Heart left ventricle (tissue), 16 donors: ENCODE measurements at regions not wholly inside any gene's neighbourhood (a gene's known extent, or its start where the extent isn't known, plus 50 kb on each side); places are given as distances from the start of the nearest gene placed in this dataset.

Source experiments
- ATAC-seq, 4 donors: fragments of 200-7000 bp; cut with Tn5 transposase; one replicate each; pipeline ENCODE4 v1.9.1; 2020 to 2022; ENCODE audit warnings: moderate library complexity in 4 of 4, mild to moderate bottlenecking in 3 of 4, moderate number of reproducible peaks in 1 of 4
- DNase-seq, 5 donors: peaks; one replicate each; pipeline ENCODE4 v3.0.0-alpha.2; 2020
- H3K27ac ChIP-seq, 12 donors: fragments of 200-600 bp; sonication (generic) in 4 of 12; one replicate each; pipeline versions ENCODE4 v1.5.0 to v1.8.0; 2016 to 2022; ENCODE audit warnings: mild to moderate bottlenecking in 2 of 12
- H3K27me3 ChIP-seq, 9 donors: fragments of 200-600 bp; sonication (generic) in 2 of 9; one replicate each; pipeline versions ENCODE4 v1.5.1 to v1.8.0; 2016 to 2022; ENCODE audit warnings: mild to moderate bottlenecking in 3 of 9
- H3K36me3 ChIP-seq, 9 donors: fragments of 200-600 bp; sonication (generic) in 2 of 9; one replicate each; pipeline versions ENCODE4 v1.5.0 to v1.8.0; 2018 to 2022; ENCODE audit warnings: mild to moderate bottlenecking in 2 of 9
- H3K4me1 ChIP-seq, 12 donors: fragments of 200-600 bp; sonication (generic) in 4 of 12; one replicate each; pipeline versions ENCODE4 v1.5.0 to v1.8.0; 2016 to 2022; ENCODE audit warnings: mild to moderate bottlenecking in 3 of 12
- H3K4me3 ChIP-seq, 12 donors: fragments of 200-600 bp; sonication (generic) in 4 of 12; one replicate each; pipeline versions ENCODE4 v1.5.0 to v1.8.0; 2017 to 2022; ENCODE audit warnings: mild to moderate bottlenecking in 9 of 12, moderate library complexity in 4 of 12
- H3K9me3 ChIP-seq, 12 donors: fragments of 200-600 bp; sonication (generic) in 4 of 12; one replicate each; pipeline versions ENCODE4 v1.5.0 to v1.8.0; 2016 to 2022; ENCODE audit warnings: mild to moderate bottlenecking in 1 of 12
- CTCF ChIP-seq, 12 donors: fragments of 200-600 bp; sonication (generic) in 4 of 12; IDR thresholded peaks; one replicate each; pipeline versions ENCODE4 v1.5.0 to v1.8.0; 2018 to 2022; ENCODE audit warnings: antibody characterized with exemption in 12 of 12, mild to moderate bottlenecking in 5 of 12
- POLR2A ChIP-seq, 2 donors: fragments of 450-650 bp; IDR thresholded peaks; one replicate each; pipeline ENCODE4 v1.6.1; 2017; ENCODE audit warnings: antibody characterized with exemption in 2 of 2, mild to moderate bottlenecking in 2 of 2, moderate library complexity in 2 of 2
- WGBS, 4 donors: extraction: QIAGEN DNeasy Blood & Tissue Kit in 2 of 4; methylation state at CpG; one replicate each; pipeline versions ENCODE4 v1.1.5 to v1.1.7; 2013 to 2018; 5-methylcytosine and 5-hydroxymethylcytosine counted together
- intact Hi-C, 10 donors: fragments of 100-400 bp; cut with DNase I; formaldehyde crosslinking; loops; one replicate each; pipeline versions ENCODE4 v1.11.1 to v1.14.2; 2022
- donor health status: ischemic (EF 13 %, LVEDD 7.1; RV severe dilation, severe dysfunction).
- donor health status: healthy with polysubstance abuse.
- donor health status: DM: no; HTN: yes; CAD: no.
- donor health status: DM: no; HTN: no; CAD: no.
- donor health status: ischemic (EF 25% LVEDD 6.9; RV normal size, moderate dysfunction).
- donor health status: ischemic (EF 25% LVEDD 5.7; RV mildly dilated, moderate dysfunction).
- donor health status: healthy.
- donor health status: DM: yes; HTN: yes; CAD: no.
- donor health status: ischemic (EF 35%, LVEDD 5.7; RV mildly dilated, moderate dysfunction).
- donor health status: nonischemic (EF 11% LVEDD 7.7; RV severe dilation, severe dysfunction).
- donor health status: DM: yes; HTN: yes; CAD: no.
- donor health status: PGD.
- donor health status: ischemic (EF 29% LVEDD 5.4; RV normal size, mild dysfunction).
- donor health status: nonischemic (EF 23%, LVEDD 6.1; RV moderate dilation, normal function).

GRCh38 chr6:128731249-128732165 lies 151.4 kb upstream of the LAMA2 start:
- Histone ChIP-seq H3K4me1 (peaks cover 0 to 10% (median 0%) of the 10 kb centered on the region in 12 donors), H3K27ac (peak overlapping the region in 4 of 12 donors; percentile 6 to 49 (median 22)), H3K4me3 (no peak overlapping the region), H3K36me3 (no peaks in the 10 kb centered on the region), H3K9me3 (no peaks in the 10 kb centered on the region), H3K27me3 (no peaks in the 10 kb centered on the region)
- TF ChIP-seq POLR2A (IDR thresholded peaks at IDR 0.05) (no peak), CTCF (IDR thresholded peaks at IDR 0.05) (peak; percentile 44 to 75 (median 60))
- intact Hi-C loops, result loop anchor here in 8 of 10 donors (1.0 to 10.0 kb wide), 6 partner anchors 213 to 997 kb away; no protein-coding TSS in a partner anchor
- DNase-seq (peak in 1 of 5 donors; percentile 19), ATAC-seq (peak; percentile 67 to 85 (median 80))
- 61 to 69% (median 65%) methylated on average over 2 of the region's 2 CpGs for WGBS, 4 donors

GRCh38 chr6:128727500-128727899 lies 155.4 kb upstream of the LAMA2 start:
- Histone ChIP-seq H3K4me3 (no peak overlapping the region), H3K27ac (no peak overlapping the region), H3K9me3 (no peaks in the 10 kb centered on the region), H3K27me3 (no peaks in the 10 kb centered on the region), H3K4me1 (peaks cover 0 to 10% (median 0%) of the 10 kb centered on the region in 12 donors), H3K36me3 (no peaks in the 10 kb centered on the region)
- intact Hi-C loops, result loop anchor here in 8 of 10 donors (5.0 to 10.0 kb wide), 8 partner anchors 203 to 990 kb away; partner anchors contain the start of gene PTPRK (in 5 of the 8)
- no peak for ATAC-seq
- WGBS, 4 donors, result 74 to 86% (median 81%) methylated on average over 2 of the region's 2 CpGs
- TF ChIP-seq POLR2A (IDR thresholded peaks at IDR 0.05) (no peak), CTCF (IDR thresholded peaks at IDR 0.05) (no peak)
- no peak for DNase-seq

- ATAC-seq, result no peak
- no peak overlapping the region for H3K27ac ChIP-seq
- intact Hi-C loops, result loop anchor here in 8 of 10 donors (5.0 to 10.0 kb wide), 8 partner anchors 201 to 988 kb away; partner anchors contain the start of gene PTPRK (in 5 of the 8)
- H3K4me1 ChIP-seq, result peaks cover 0 to 6% (median 0%) of the 10 kb centered on the region in 12 donors
- WGBS, 4 donors, result 38 to 47% (median 39%) methylated on average over 3 of the region's 3 CpGs
- no peaks in the 10 kb centered on the region for H3K27me3 ChIP-seq
- TF ChIP-seq CTCF (IDR thresholded peaks at IDR 0.05) (peak; percentile 43 to 77 (median 62)), POLR2A (IDR thresholded peaks at IDR 0.05) (no peak)
- H3K36me3 ChIP-seq, result no peaks in the 10 kb centered on the region
- H3K9me3 ChIP-seq, result no peaks in the 10 kb centered on the region
- DNase-seq, result peak in 1 of 5 donors; percentile 12
- H3K4me3 ChIP-seq, result no peak overlapping the region
These were observed 157.4 kb upstream of the LAMA2 start for GRCh38 chr6:128725271-128726233.
